VCaP (cell line): ENCODE measurements at regions not wholly inside any gene's neighbourhood (a gene's known extent, or its start where the extent isn't known, plus 50 kb on each side); places are given as distances from the start of the nearest gene placed in this dataset.

Source experiments
- H3K27ac ChIP-seq: fragments of 450-650 bp; 2 replicates; pipeline ENCODE4 v1.5.1; 2017
- CTCF ChIP-seq: fragments of 450-650 bp; conservative IDR thresholded peaks from 2 replicates; pipeline ENCODE4 v1.5.1; 2017; ENCODE audit warnings: mild to moderate bottlenecking, moderate library complexity

GRCh38 chr20:1829531-1829930 lies 65.7 kb upstream of the SIRPA start:
- no peak overlapping the region for H3K27ac ChIP-seq
- no peak for TF ChIP-seq CTCF

DNA sequence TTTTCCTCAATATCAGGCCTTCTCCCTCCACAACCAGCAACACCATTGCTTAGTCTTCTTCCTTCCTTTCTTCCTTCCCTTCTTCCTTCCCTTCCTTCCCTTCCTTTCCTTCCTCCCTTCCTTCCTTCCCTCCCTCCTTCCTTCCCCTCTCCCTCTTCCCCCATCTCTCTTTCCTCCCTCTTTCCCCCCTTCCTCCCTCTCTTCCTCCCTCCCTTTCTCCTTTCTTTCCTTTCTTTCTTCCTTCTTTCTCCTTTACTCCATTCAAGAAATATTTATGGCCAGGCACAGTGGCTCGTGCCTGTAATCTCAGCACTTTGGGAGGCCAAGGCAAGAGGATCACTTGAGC lies 66.4 kb upstream of the SIRPA start:
- H3K27ac ChIP-seq, result no peak overlapping the region
- no peak for TF ChIP-seq CTCF

- no peak for TF ChIP-seq CTCF
- no peak overlapping the region for H3K27ac ChIP-seq
Observed at GRCh38 chr20:1827974-1828785, 67.0 kb upstream of the SIRPA start.

- no peak overlapping the region for H3K27ac ChIP-seq
- no peak for TF ChIP-seq CTCF
Observed at GRCh38 chr20:1827510-1827973, 67.7 kb upstream of the SIRPA start.

- H3K27ac ChIP-seq, result no peak overlapping the region
- TF ChIP-seq CTCF, result no peak
Observed at GRCh38 chr20:1825938-1826445, 69.2 kb upstream of the SIRPA start.

GRCh38 chr20:1825507-1825906 lies 69.7 kb upstream of the SIRPA start:
- H3K27ac ChIP-seq, result no peak overlapping the region
- TF ChIP-seq CTCF, result no peak

DNA sequence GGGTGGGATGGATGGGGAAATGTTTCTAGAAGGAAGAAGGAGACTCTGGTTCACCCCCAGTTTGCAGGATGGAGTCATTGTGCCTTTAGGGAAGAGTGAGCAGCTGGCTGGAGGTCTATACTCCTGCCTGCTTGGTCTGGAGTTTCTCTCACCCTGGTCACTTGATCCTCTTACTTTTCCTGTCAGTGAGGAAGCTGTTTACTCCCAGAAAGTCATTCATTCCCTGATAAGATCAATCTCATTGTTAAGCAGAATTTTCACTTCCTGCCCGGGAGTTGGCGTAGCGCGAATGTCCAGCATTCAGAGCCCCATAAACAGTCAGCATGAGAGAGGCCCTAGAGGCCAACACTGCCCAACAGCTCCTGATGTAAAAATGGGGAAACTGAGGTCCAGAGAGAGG lies 70.4 kb upstream of the SIRPA start:
- TF ChIP-seq CTCF, result no peak
- H3K27ac ChIP-seq, result no peak overlapping the region
